PFSK-1 (cell line): ENCODE measurements at regions not wholly inside any gene's neighbourhood (a gene's known extent, or its start where the extent isn't known, plus 50 kb on each side); places are given as distances from the start of the nearest gene placed in this dataset.

Experiments used
- FOXP2 ChIP-seq: optimal IDR thresholded peaks from 2 replicates; pipeline ENCODE3; 2011; ENCODE audit warnings: borderline replicate concordance, control low read depth, inconsistent platforms; ENCODE audit not compliant: insufficient read depth; ENCODE audit errors: extremely low read length, extremely low read depth
- POLR2AphosphoS5 ChIP-seq: IDR thresholded peaks from 2 replicates; pipeline ENCODE4 v1.6.1; 2012; ENCODE audit warnings: low read depth, mild to moderate bottlenecking, control low read depth, low read length, moderate library complexity
- SIN3A ChIP-seq: IDR thresholded peaks from 2 replicates; pipeline ENCODE4 v1.6.1; 2012; ENCODE audit warnings: mild to moderate bottlenecking, low read length, moderate library complexity, borderline replicate concordance; ENCODE audit not compliant: insufficient read depth
- TAF1 ChIP-seq: IDR thresholded peaks from 2 replicates; pipeline ENCODE4 v1.6.1; 2012; ENCODE audit warnings: low read length, control low read depth, borderline replicate concordance; ENCODE audit not compliant: insufficient read depth
- TF ChIP-seq, protein P1 (sequence below), 2 experiments: IDR thresholded peaks; 2 replicates each; pipeline versions ENCODE4 v1.6.1 to v1.8.0; 2011 to 2012; ENCODE audit warnings: low read depth in 2 of 2, low read length in 2 of 2, control low read depth in 1 of 2, inconsistent platforms in 1 of 2, mild to moderate bottlenecking in 1 of 2, moderate library complexity in 1 of 2; ENCODE audit not compliant: insufficient read depth in 1 of 2

DNA sequence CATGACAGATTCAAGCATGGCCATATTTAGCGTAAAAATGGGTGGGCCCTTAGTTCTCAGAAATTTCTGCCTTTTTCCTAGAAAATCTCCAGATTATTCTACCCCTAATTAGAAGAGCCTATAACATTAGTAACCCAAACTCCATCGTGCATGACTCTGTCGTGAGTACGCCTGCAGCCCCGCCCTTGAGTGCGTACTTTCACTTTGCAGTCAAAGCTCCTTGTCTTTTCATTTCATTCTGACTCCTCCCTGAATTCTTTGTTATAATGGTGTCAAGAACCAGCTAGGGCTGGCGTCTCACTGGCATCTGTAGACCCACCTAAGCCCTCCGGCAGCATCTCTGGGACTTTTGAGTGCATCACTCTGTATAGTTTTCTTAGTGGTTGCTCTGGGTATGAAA, 61.7 kb upstream of the NOX3 start:
- no peak for TF ChIP-seq FOXP2
- no peak for TF ChIP-seq TAF1
- no peak for TF ChIP-seq POLR2AphosphoS5
- TF ChIP-seq, protein P1, sequence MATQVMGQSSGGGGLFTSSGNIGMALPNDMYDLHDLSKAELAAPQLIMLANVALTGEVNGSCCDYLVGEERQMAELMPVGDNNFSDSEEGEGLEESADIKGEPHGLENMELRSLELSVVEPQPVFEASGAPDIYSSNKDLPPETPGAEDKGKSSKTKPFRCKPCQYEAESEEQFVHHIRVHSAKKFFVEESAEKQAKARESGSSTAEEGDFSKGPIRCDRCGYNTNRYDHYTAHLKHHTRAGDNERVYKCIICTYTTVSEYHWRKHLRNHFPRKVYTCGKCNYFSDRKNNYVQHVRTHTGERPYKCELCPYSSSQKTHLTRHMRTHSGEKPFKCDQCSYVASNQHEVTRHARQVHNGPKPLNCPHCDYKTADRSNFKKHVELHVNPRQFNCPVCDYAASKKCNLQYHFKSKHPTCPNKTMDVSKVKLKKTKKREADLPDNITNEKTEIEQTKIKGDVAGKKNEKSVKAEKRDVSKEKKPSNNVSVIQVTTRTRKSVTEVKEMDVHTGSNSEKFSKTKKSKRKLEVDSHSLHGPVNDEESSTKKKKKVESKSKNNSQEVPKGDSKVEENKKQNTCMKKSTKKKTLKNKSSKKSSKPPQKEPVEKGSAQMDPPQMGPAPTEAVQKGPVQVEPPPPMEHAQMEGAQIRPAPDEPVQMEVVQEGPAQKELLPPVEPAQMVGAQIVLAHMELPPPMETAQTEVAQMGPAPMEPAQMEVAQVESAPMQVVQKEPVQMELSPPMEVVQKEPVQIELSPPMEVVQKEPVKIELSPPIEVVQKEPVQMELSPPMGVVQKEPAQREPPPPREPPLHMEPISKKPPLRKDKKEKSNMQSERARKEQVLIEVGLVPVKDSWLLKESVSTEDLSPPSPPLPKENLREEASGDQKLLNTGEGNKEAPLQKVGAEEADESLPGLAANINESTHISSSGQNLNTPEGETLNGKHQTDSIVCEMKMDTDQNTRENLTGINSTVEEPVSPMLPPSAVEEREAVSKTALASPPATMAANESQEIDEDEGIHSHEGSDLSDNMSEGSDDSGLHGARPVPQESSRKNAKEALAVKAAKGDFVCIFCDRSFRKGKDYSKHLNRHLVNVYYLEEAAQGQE (IDR thresholded peaks at IDR 0.05; ENCODE audit: insufficient read depth in 1 of 2, low read depth in 2 of 2, low read length in 2 of 2): no peak
- no peak for TF ChIP-seq SIN3A

DNA sequence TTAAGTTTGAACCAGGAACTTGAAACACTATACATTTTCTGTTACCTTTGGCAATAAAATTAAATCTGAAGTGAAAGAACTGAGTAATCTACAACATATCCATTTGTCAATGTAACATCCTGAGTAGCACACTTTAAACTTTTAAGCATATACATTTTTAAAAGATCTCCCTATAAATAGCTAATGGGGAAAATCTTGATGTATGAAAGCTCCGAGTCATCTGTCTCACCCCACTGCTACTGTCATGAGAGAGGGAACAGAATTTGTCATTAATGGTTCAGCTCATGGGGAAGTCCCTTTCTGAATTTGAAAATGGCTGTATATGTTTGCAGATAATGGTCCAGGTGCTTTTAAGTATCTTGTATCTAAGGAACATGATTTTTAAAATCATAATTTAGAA, 55.2 kb upstream of the NOX3 start:
- TF ChIP-seq POLR2AphosphoS5 (no peak), TAF1 (no peak), FOXP2 (no peak), SIN3A (no peak)
- TF ChIP-seq, protein P1 (IDR thresholded peaks at IDR 0.05; ENCODE audit: insufficient read depth in 1 of 2, low read depth in 2 of 2, low read length in 2 of 2): no peak

DNA sequence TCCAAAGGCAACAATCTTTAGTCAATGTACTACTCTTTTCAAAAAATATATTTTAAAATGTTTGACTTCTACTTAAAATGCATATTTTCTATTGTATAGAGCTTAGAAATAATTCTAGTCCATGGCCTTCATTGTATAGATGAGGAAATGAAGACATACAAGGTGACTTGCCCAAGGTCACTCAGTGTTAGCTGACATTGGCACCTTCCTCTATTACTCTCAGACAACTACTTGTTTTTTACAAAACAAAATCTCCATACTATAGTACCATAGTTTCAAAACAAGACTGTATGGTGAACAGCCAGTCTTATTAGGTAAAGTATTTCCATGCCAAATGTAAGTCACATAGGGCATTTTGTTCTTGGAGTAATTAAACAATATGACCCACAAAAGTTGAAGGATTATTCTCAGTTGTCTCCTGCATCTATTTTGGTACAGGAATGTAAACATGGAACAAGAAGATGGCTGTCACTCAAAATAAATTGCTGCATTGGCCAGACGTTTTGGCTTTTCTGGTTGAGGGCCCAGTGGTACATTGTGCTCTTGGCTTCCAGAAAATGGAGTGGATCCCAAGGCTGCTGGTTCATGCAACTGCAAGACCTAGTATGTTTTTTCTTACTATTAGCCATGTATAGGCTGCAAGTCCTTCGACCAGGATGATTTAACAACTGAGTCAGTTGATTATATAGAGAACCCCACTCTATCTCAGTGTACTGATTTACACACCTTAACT, 54.3 kb upstream of the NOX3 start:
- TF ChIP-seq SIN3A (no peak), FOXP2 (no peak), TAF1 (no peak), POLR2AphosphoS5 (no peak)
- TF ChIP-seq, protein P1 (IDR thresholded peaks at IDR 0.05; ENCODE audit: insufficient read depth in 1 of 2, low read depth in 2 of 2, low read length in 2 of 2): no peak

DNA sequence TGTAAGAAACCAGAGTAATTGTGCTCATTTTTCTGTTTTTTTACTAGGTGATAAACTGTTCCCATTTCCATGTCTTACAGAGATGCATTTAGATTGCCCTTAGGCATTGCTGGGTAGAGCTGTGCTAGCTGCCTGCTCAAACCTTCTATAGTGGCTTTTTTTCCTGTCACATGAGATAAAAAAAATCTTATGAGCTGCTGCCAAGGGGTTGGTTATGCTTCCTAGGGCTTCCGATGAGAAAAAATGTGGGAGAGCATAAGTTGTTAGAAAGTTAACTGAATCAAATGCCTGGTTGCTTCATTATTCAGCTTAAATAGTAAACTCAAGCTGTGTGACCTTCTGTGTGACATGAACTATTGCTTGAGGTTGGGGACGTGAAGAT, 50.0 kb upstream of the NOX3 start:
- no peak for TF ChIP-seq POLR2AphosphoS5
- TF ChIP-seq, protein P1 (IDR thresholded peaks at IDR 0.05; ENCODE audit: insufficient read depth in 1 of 2, low read depth in 2 of 2, low read length in 2 of 2): no peak
- TF ChIP-seq SIN3A: no peak
- no peak for TF ChIP-seq TAF1
- no peak for TF ChIP-seq FOXP2
